Central memory CD8-positive, alpha-beta T cell (primary cell): ENCODE measurements at regions not wholly inside any gene's neighbourhood (a gene's known extent, or its start where the extent isn't known, plus 50 kb on each side); places are given as distances from the start of the nearest gene placed in this dataset.

Source experiments
- ATAC-seq: fragments of 150-1000 bp; cut with Tn5 transposase; replicated peaks from 2 replicates; pipeline ENCODE4 v1.10.0; 2022; ENCODE audit warnings: mild to moderate bottlenecking, moderate FRiP score, moderate number of reproducible peaks; ENCODE audit not compliant: poor library complexity, severe bottlenecking; ENCODE audit errors: extremely low read depth
- DNase-seq, 2 donors: peaks; one replicate each; pipeline ENCODE4 v3.0.0; 2021; ENCODE audit warnings: low spot score in 2 of 2
- H3K27ac Mint-ChIP-seq: one replicate; pipeline ENCODE4 v1.8.0; 2022; ENCODE audit warnings: low read depth, mild to moderate bottlenecking, moderate library complexity, mixed read lengths
- H3K27me3 Mint-ChIP-seq: one replicate; pipeline ENCODE4 v1.8.0; 2022; ENCODE audit warnings: mixed read lengths
- H3K36me3 Mint-ChIP-seq: one replicate; pipeline ENCODE4 v1.8.0; 2022; ENCODE audit warnings: mild to moderate bottlenecking, moderate library complexity, mixed read lengths; ENCODE audit not compliant: insufficient read depth
- H3K4me1 Mint-ChIP-seq: one replicate; pipeline ENCODE4 v1.8.0; 2022; ENCODE audit warnings: mixed read lengths
- H3K4me3 Mint-ChIP-seq: one replicate; pipeline ENCODE4 v1.8.0; 2022; ENCODE audit warnings: mild to moderate bottlenecking, moderate library complexity, mixed read lengths
- H3K9me3 Mint-ChIP-seq: one replicate; pipeline ENCODE4 v1.8.0; 2022; ENCODE audit warnings: mixed read lengths

GRCh38 chr14:96746101-96746500 lies 51.1 kb upstream of the VRK1 start:
- no peak for ATAC-seq
- no peak overlapping the region for H3K27ac Mint-ChIP-seq
- H3K27me3 Mint-ChIP-seq = peaks cover 75% of the 10 kb centered on the region
- H3K36me3 Mint-ChIP-seq = peaks cover 3% of the 10 kb centered on the region
- H3K9me3 Mint-ChIP-seq = no peaks in the 10 kb centered on the region
- peaks cover 10% of the 10 kb centered on the region for H3K4me1 Mint-ChIP-seq
- no peak for DNase-seq
- no peak overlapping the region for H3K4me3 Mint-ChIP-seq

- peaks cover 3% of the 10 kb centered on the region for H3K36me3 Mint-ChIP-seq
- H3K4me1 Mint-ChIP-seq = peaks cover 2% of the 10 kb centered on the region
- no peak overlapping the region for H3K27ac Mint-ChIP-seq
- no peaks in the 10 kb centered on the region for H3K9me3 Mint-ChIP-seq
- ATAC-seq (no peak), DNase-seq (no peak)
- H3K4me3 Mint-ChIP-seq = no peak overlapping the region
- peaks cover 66% of the 10 kb centered on the region for H3K27me3 Mint-ChIP-seq
Observed at GRCh38 chr14:96747006-96747405, 50.2 kb upstream of the VRK1 start.
